ENCODE measurements at regions not wholly inside any gene's neighbourhood (a gene's known extent, or its start where the extent isn't known, plus 50 kb on each side); places are given as distances from the start of the nearest gene placed in this dataset.

GRCh38 chr19:30638889-30639288 is 266.7 kb downstream of the ZNF536 start:
- TF ChIP-seq, protein P1, sequence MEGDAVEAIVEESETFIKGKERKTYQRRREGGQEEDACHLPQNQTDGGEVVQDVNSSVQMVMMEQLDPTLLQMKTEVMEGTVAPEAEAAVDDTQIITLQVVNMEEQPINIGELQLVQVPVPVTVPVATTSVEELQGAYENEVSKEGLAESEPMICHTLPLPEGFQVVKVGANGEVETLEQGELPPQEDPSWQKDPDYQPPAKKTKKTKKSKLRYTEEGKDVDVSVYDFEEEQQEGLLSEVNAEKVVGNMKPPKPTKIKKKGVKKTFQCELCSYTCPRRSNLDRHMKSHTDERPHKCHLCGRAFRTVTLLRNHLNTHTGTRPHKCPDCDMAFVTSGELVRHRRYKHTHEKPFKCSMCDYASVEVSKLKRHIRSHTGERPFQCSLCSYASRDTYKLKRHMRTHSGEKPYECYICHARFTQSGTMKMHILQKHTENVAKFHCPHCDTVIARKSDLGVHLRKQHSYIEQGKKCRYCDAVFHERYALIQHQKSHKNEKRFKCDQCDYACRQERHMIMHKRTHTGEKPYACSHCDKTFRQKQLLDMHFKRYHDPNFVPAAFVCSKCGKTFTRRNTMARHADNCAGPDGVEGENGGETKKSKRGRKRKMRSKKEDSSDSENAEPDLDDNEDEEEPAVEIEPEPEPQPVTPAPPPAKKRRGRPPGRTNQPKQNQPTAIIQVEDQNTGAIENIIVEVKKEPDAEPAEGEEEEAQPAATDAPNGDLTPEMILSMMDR (IDR thresholded peaks at IDR 0.05): no peak
- no peak for TF ChIP-seq POLR2A (IDR thresholded peaks at IDR 0.05)

Measured in adrenal gland (tissue), 5 donors.